Stimulated activated CD8-positive, alpha-beta memory T cell treated with anti-CD3 and anti-CD28 coated beads, Interleukin-7, amount 100 ng/mL, for 48 hours (primary cell): ENCODE measurements at regions not wholly inside any gene's neighbourhood (a gene's known extent, or its start where the extent isn't known, plus 50 kb on each side); places are given as distances from the start of the nearest gene placed in this dataset.

Experiments used
- DNase-seq, 2 donors: peaks; one replicate each; pipeline ENCODE4 v3.0.0-alpha.2; 2020; ENCODE audit warnings: low read depth in 1 of 2; ENCODE audit errors: extremely low read depth in 1 of 2

- no peak for DNase-seq
These were observed 445.2 kb downstream of the ZSWIM6 start for GRCh38 chr5:61777292-61777691.

- DNase-seq = no peak
These were observed 447.7 kb downstream of the ZSWIM6 start for GRCh38 chr5:61779743-61780142.

DNA sequence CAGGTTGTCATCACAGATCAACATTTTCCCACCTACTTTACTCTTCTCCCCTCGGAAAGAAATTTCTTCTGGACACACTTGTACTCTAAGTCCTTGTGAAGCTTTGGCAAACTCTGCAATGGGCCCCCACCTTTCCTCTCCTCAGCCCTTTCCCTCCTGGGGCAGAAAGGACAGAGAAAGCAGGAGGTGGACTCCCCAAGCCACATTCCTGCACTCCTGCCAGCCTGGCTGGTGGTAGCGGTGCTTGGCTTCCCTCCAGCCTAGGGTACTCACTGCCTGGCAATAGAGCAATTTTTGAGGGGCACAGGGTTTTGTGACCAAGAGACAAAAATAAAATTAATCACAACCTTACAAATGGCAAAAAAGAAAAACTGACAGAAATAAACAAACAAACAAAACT is 451.4 kb downstream of the ZSWIM6 start:
- DNase-seq = no peak

DNA sequence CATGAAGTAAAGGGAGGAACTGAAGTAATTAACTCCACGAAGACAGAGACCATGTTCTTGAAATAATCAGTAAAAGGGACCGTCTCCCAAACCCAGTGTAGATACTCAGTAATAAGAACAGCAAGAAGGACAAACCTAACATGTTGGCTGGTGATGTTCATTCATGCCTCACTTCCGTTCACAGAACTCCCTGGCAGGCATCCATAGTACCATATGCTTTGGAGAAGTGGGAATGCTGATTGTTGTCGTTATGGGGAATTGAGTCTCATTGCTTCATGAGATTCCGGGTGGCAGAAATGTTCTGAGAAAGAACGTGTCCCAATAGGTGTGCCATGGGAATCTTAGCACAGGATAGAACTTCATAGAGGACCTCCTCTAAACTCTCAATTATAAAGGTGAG is 452.3 kb downstream of the ZSWIM6 start:
- no peak for DNase-seq

DNA sequence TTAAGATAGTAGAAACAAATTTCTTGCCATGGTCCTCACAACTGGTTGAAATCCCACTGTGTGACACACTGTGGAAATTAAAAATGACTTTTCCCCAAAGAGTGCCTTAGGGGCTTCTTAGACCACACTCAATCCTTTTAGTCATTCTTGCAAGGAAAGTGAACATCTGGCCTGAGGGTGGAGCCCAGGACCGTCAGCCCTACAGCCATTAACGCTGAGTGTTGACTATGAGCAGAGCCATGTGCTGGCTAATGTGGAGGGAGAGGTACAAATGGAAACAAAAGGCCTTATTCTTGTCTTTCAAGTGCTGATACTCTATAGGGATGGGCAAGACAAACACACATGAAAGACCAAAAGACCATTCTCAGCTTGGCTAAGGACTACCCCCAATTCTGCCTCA is 456.5 kb downstream of the ZSWIM6 start:
- DNase-seq = no peak

DNA sequence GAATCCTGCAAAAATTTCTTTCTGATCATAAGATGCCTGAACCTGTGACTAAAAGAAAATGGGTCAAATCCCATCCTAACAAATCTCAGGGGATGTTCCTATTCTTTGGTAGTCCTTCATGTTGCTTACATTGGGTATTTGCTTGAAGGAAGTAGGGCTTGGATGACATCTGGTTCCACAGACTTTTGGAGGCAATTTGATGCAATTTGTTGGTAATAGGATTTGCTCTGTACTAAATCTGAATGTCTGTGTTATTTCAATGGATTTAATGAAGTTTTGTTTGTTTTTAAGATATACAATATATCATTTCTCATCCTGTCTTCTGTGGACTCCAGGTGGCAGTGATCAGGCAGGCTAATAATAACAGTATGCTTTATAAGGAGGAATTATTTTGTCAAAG is 457.9 kb downstream of the ZSWIM6 start:
- no peak for DNase-seq

- no peak for DNase-seq
These were observed 458.6 kb downstream of the ZSWIM6 start for GRCh38 chr5:61790678-61791077.

DNA sequence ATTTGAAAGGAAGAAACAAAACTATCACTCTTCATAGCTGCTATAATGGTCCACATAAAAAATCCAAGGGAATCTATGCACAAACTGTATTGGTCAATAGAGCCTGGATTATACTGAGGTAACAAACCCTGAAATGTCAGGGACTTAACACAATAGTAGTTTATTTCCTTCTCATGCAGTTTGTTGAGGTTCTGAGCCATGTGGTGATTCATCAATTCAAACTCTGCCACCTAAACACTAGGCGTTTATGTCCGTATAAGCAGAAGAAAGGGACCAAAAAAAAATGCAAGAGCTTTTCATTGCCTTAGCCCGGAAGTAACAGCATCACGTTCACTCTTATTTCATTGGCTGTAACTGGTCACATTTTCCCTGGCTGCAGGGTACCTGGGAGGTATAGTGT is 464.7 kb downstream of the ZSWIM6 start:
- DNase-seq = no peak

- DNase-seq = no peak
These were observed 468.4 kb downstream of the ZSWIM6 start for GRCh38 chr5:61800450-61800849.

DNA sequence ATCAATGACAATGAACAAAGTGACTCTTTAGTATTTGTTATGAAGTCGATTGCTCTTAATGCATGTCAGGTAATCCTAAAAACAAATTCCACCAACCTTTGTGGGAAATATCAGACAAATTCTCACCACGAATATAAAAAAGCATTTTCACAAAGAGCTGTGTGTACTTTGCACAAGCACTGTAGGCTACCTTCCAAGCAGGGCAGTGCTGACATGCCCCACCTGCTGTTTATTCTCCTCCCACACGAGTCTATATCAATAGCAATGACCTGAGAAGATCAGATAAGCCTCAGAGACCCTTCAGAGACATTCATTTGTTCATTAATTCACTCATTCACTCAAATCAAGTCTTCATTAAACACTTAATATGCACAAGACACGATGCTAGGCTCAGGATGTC is 469.1 kb downstream of the ZSWIM6 start:
- DNase-seq = no peak

DNA sequence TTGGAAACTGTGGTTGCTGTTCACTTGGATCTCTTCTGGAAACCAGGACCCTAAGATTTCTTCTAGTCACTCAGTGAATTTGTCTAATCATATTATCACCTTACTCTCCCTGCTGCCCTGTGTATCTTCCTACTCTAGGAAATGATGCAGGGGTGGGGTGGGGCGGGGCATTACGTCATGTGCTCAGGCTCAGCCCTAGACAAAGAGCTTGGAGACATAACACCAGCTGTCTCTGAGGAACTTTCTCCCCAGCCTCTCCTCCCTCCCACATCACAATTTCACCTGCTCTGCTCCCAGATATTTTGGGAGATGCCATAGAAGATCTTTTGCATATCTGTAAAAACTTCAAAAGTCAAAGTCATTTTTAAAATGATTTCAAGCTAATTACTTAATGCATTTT is 470.4 kb downstream of the ZSWIM6 start:
- DNase-seq = no peak

DNA sequence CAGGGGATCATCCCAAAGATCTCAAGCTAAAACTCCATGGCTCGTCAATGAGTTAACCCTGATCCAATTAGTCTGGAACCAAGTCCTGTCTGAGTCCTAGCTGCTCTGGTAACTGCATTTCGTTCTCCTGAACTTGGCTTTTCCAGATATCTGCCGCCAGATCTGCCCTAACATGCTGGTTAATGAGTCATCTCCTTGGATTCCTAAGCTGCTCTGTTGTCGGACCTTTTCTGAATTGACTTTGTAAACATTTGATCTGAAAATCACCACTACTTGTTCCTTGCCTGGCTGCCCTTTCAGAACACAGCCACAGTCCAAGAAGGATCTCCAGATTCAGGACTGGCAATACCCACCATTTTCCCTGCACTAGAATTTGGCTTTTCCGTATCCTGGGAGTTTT is 473.0 kb downstream of the ZSWIM6 start:
- no peak for DNase-seq

DNA sequence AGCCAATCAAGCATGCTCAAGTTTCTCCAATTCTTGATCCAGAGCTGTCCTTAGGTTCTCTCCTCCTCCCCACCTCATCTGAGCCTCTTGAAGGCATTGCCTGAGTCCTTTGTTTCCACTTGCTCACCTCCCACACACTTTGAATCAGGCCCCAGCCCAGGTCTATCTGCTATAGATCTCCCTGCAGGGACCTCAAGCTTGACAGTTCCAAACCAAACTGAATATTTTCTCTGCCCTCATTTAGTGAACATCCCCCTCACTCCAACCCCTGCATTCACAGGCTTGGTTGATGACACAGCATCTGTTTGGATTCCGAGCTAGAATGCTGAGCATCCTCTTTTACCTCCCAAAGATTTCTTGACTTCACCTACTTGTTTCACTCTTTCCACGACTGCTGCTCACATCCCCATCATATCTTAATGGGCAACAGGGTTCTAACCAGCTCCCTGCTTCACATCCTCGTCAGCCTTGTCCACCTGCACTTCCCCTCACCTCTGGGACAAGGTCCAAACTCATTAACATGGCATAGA is 474.5 kb downstream of the ZSWIM6 start:
- no peak for DNase-seq

GRCh38 chr5:61808091-61808490 is 476.0 kb downstream of the ZSWIM6 start:
- DNase-seq = no peak

GRCh38 chr5:61808909-61809308 is 476.9 kb downstream of the ZSWIM6 start:
- DNase-seq = no peak

DNA sequence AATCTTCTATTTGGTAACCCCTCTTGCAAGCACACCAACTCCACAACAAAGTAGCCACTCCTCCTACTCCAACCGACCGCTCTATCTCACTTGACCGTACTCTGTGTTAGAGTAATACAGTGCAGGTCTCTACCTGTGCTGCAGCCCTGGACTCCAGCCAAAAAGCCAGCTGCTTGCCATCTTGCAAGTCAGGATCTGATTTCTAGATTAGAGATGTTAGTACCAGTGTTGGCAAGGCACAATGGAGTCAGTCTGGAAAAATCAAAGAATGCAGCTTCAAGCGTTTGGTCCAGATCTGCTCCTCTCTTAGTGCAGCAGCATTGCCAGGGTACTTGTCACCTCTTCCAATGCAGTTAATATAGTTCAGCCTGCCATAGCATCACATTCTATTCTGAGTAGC is 477.6 kb downstream of the ZSWIM6 start:
- no peak for DNase-seq

DNA sequence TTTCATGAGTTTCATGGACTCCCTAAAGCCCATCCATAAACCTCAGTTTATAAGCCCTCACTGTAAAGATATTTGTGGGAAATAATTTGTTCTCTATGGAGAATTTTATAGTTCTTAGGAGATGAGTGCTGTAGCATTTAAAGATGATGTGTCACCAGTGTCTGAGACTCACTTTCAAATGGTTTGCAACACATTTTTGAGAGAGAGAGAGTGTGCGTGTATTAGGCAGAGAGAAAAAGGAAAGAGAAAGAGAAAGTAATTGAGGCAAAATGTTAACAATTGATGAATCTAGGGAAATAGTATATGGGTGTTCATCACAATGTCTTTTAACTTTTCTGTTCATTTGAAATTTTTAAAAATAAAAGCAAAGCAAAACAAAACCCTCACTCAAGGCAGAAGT is 479.0 kb downstream of the ZSWIM6 start:
- DNase-seq = no peak

DNA sequence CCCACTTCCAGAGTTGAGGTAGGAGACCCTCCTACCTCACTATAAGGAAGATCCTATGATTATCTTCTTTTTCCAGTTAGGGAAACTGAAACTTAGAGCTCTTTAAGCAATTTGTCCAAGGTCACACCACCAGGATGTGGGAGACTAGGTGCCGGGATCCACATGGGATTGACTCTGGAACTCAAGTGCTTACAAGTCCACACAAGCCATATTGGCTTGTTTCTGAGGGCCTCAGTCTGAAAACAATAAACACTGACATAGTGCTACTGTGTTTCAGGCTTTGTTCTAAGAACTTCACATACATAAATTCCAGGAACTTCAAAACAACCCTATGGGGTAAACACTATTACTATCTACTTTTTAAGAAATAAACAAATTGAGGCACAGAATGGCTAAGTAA is 481.3 kb downstream of the ZSWIM6 start:
- DNase-seq = no peak

DNA sequence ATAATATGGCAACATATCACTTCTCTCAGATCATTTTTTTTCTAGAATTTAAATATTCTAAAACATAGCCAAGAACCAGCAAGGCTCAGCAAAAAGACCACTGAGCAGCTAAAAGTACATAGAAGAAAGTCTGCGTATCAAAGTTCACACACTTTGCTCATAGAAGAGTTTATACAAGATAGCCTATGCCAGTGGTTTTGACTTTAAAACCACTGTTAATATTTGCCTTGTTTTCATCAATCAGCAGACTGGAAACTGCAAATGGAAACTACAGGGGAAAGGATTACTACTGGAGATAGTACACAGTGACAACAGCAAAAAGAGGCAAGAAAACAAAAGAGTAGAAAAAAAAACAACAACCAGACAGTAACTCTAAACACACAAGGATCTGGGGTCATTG is 483.3 kb downstream of the ZSWIM6 start:
- DNase-seq = no peak

DNA sequence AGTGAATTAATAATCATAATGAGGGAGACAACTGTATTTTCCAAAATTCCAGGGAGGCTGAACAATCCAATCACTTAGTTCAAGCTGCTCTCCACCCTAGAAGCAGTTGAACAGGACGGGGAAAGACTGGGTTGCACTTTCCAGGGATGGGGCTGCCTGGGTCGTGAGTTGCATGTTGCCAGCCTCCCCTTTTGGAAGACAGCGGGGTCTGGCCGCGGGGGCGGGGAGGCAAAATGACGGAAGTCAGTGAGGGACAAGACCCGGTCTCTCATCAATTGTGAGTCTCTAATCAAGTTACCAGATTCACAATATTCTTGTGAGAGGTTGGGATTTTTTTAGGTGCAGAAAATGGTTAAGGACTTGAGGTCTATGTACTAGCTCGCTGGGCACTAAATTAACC is 484.1 kb downstream of the ZSWIM6 start:
- DNase-seq = no peak

DNA sequence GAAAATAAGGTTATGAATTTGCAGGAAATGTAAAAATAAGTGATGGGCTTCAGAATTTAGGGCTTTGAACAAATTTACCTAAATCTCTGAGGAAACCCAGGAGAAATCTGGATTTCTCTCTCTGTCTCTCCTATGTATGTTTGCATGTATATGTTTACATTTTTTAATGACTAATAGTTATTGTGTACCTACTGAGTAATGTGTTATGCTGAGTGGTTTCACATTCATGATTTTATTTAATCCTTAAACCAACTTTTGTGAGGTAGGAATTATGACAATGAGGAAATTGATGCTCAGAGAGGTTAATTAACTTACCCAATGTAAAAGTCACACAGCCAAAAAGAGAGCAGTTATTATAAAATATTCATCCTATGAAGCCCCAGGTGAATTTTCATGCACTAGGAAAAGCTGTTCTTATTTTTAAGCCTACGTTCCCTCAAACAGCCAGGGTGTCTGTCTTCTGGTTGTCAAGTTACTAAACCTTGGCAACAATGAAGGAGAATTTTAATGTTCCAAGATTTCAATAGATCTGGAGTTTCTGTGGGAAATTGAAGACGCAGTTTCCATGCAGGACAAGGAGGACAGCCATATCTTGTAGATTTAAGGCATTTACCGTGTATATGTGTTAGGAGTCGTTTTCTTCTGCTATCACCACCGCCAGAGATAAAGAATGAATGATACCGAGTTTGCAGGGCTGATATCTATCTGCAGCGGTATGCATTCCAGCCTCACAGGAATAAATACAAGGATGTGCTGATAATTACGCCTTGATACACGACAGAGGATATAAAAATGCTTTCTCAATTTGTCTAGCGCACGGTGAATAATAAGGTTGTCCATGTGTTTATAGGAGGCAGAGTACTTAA is 484.8 kb downstream of the ZSWIM6 start:
- no peak for DNase-seq

GRCh38 chr5:61817472-61818326 is 485.6 kb downstream of the ZSWIM6 start:
- DNase-seq = no peak
